K562 (cell line): ENCODE measurements at regions not wholly inside any gene's neighbourhood (a gene's known extent, or its start where the extent isn't known, plus 50 kb on each side); places are given as distances from the start of the nearest gene placed in this dataset.

ENCODE experiments used
- ZNF274 ChIP-seq: IDR thresholded peaks from 2 replicates; pipeline ENCODE4 v1.6.1; 2011; ENCODE audit warnings: low read depth, mild to moderate bottlenecking, low read length, moderate library complexity, borderline replicate concordance
- TF ChIP-seq, protein P1 (sequence below), 3 experiments: IDR thresholded peaks in 2 of 3; conservative IDR thresholded peaks in 1 of 3; 2 replicates each; pipeline ENCODE4 v1.5.1; 2011 to 2012; ENCODE audit warnings: low read length in 3 of 3, mild to moderate bottlenecking in 3 of 3, control low read depth in 2 of 3, improper control_type of control experiment in 1 of 3, inconsistent platforms in 1 of 3, low read depth in 1 of 3, mixed read lengths in 1 of 3, moderate library complexity in 1 of 3; ENCODE audit not compliant: insufficient read depth in 2 of 3
- TF ChIP-seq, protein P2 (sequence below): fragments of 250-450 bp; sonication (Bioruptor Pico); IDR thresholded peaks from 2 replicates; pipeline ENCODE4 v1.5.0; 2020; ENCODE audit warnings: mild to moderate bottlenecking, borderline replicate concordance

DNA sequence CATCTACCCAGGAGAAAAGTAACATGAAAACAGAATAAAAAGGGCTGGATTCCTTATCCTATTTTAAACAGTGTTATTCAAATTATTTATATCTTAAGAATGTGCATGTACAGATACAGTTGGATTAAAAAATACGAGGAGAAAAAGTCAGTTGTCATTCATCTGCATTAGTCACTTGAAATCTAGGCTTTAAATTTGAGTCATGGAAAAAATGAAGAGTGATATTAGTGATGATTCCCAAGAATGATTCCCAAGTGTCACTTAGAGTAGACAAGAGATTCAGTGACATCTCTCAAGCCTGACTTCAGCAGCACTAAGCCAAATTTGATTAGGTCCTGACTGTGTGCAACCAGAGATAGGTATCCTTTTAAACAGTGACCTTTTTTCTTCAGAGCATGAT is 394.2 kb downstream of the IRS1 start:
- TF ChIP-seq, protein P1, sequence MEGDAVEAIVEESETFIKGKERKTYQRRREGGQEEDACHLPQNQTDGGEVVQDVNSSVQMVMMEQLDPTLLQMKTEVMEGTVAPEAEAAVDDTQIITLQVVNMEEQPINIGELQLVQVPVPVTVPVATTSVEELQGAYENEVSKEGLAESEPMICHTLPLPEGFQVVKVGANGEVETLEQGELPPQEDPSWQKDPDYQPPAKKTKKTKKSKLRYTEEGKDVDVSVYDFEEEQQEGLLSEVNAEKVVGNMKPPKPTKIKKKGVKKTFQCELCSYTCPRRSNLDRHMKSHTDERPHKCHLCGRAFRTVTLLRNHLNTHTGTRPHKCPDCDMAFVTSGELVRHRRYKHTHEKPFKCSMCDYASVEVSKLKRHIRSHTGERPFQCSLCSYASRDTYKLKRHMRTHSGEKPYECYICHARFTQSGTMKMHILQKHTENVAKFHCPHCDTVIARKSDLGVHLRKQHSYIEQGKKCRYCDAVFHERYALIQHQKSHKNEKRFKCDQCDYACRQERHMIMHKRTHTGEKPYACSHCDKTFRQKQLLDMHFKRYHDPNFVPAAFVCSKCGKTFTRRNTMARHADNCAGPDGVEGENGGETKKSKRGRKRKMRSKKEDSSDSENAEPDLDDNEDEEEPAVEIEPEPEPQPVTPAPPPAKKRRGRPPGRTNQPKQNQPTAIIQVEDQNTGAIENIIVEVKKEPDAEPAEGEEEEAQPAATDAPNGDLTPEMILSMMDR (IDR thresholded peaks at IDR 0.05 in 2 of 3, conservative IDR thresholded peaks at IDR 0.05 in 1 of 3; ENCODE audit: insufficient read depth in 2 of 3, low read depth in 1 of 3, low read length in 3 of 3): no peak
- TF ChIP-seq ZNF274: no peak
- TF ChIP-seq, protein P2, sequence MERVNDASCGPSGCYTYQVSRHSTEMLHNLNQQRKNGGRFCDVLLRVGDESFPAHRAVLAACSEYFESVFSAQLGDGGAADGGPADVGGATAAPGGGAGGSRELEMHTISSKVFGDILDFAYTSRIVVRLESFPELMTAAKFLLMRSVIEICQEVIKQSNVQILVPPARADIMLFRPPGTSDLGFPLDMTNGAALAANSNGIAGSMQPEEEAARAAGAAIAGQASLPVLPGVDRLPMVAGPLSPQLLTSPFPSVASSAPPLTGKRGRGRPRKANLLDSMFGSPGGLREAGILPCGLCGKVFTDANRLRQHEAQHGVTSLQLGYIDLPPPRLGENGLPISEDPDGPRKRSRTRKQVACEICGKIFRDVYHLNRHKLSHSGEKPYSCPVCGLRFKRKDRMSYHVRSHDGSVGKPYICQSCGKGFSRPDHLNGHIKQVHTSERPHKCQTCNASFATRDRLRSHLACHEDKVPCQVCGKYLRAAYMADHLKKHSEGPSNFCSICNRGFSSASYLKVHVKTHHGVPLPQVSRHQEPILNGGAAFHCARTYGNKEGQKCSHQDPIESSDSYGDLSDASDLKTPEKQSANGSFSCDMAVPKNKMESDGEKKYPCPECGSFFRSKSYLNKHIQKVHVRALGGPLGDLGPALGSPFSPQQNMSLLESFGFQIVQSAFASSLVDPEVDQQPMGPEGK (CRISPR knock-in tag): no peak
